Thoracic aorta (tissue), 2 donors: ENCODE measurements at regions not wholly inside any gene's neighbourhood (a gene's known extent, or its start where the extent isn't known, plus 50 kb on each side); places are given as distances from the start of the nearest gene placed in this dataset.

Source experiments
- ATAC-seq: fragments of 150-250 bp; one replicate; pipeline ENCODE4 v1.8.0; 2017; ENCODE audit warnings: low read depth; ENCODE audit not compliant: insufficient number of reproducible peaks, low FRiP score
- DNase-seq: peaks from one replicate; pipeline ENCODE4 v3.0.0-alpha.2; 2020; ENCODE audit warnings: low spot score
- H3K27ac ChIP-seq, 2 donors: fragments of 200-600 bp; sonication (generic); 1 replicate in 1 of 2; 2 replicates in 1 of 2; pipeline ENCODE4 v1.5.1; 2016; ENCODE audit warnings: mild to moderate bottlenecking in 2 of 2, moderate library complexity in 2 of 2
- H3K27me3 ChIP-seq: fragments of 200-600 bp; sonication (generic); replicated peaks from 2 replicates; pipeline ENCODE4 v1.6.0; 2016; ENCODE audit warnings: mild to moderate bottlenecking; ENCODE audit not compliant: insufficient read depth
- H3K36me3 ChIP-seq: fragments of 200-600 bp; sonication (generic); one replicate; pipeline ENCODE4 v1.5.1; 2016
- H3K4me1 ChIP-seq, 2 donors: fragments of 200-600 bp; sonication (generic); 1 replicate in 1 of 2; 2 replicates in 1 of 2; pipeline versions ENCODE4 v1.5.1 to v1.6.0; 2016; ENCODE audit warnings: low read depth in 2 of 2, mild to moderate bottlenecking in 1 of 2; ENCODE audit not compliant: control insufficient read depth in 1 of 2
- H3K4me3 ChIP-seq: fragments of 200-600 bp; sonication (generic); 2 replicates; pipeline ENCODE4 v1.5.1; 2016; ENCODE audit warnings: mild to moderate bottlenecking
- H3K9me3 ChIP-seq: fragments of 200-600 bp; sonication (generic); 2 replicates; pipeline ENCODE4 v1.5.1; 2016
- TF ChIP-seq, protein P1 (sequence below): fragments of 200-600 bp; sonication (generic); IDR thresholded peaks from one replicate; pipeline ENCODE4 v1.5.1; 2019; ENCODE audit warnings: antibody characterized with exemption

DNA sequence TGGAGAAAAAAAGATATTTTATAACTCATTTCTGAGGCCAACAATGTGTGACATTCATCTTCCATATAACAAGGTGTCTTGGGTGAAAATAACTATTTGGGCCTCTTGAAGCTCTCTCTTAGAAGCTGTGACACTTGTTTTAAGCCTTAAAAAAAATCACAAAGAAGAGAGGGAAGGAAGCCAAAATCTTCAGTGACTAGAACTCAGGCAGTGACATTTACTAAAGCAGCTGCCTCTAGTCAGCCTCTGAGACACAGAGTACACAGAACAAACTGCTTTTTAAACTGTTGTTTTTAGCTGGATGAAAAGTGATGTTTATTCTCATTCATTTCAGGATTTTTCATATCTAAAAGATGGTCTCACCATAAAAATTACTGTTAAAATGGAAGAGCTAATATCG lies 793.6 kb downstream of the GALC start:
- H3K9me3 ChIP-seq, result no peaks in the 10 kb centered on the region
- TF ChIP-seq, protein P1, sequence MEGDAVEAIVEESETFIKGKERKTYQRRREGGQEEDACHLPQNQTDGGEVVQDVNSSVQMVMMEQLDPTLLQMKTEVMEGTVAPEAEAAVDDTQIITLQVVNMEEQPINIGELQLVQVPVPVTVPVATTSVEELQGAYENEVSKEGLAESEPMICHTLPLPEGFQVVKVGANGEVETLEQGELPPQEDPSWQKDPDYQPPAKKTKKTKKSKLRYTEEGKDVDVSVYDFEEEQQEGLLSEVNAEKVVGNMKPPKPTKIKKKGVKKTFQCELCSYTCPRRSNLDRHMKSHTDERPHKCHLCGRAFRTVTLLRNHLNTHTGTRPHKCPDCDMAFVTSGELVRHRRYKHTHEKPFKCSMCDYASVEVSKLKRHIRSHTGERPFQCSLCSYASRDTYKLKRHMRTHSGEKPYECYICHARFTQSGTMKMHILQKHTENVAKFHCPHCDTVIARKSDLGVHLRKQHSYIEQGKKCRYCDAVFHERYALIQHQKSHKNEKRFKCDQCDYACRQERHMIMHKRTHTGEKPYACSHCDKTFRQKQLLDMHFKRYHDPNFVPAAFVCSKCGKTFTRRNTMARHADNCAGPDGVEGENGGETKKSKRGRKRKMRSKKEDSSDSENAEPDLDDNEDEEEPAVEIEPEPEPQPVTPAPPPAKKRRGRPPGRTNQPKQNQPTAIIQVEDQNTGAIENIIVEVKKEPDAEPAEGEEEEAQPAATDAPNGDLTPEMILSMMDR, result no peak
- no peak overlapping the region for H3K27ac ChIP-seq
- H3K36me3 ChIP-seq, result no peaks in the 10 kb centered on the region
- ATAC-seq (no peak), DNase-seq (no peak)
- no peaks in the 10 kb centered on the region for H3K27me3 ChIP-seq
- no peak overlapping the region for H3K4me3 ChIP-seq
- H3K4me1 ChIP-seq, result no peaks in the 10 kb centered on the region

- Histone ChIP-seq H3K4me1 (no peaks in the 10 kb centered on the region), H3K27ac (no peak overlapping the region), H3K9me3 (no peaks in the 10 kb centered on the region), H3K4me3 (no peak overlapping the region), H3K27me3 (no peaks in the 10 kb centered on the region), H3K36me3 (no peaks in the 10 kb centered on the region)
- ATAC-seq (no peak), DNase-seq (no peak)
- TF ChIP-seq, protein P1, result no peak
Observed at GRCh38 chr14:87196436-87196835, 796.5 kb downstream of the GALC start.

GRCh38 chr14:87187786-87188185 lies 805.2 kb downstream of the GALC start:
- Histone ChIP-seq H3K9me3 (no peaks in the 10 kb centered on the region), H3K4me1 (no peaks in the 10 kb centered on the region), H3K36me3 (no peaks in the 10 kb centered on the region), H3K4me3 (no peak overlapping the region), H3K27ac (no peak overlapping the region), H3K27me3 (no peaks in the 10 kb centered on the region)
- DNase-seq (no peak), ATAC-seq (no peak)
- TF ChIP-seq, protein P1, result no peak

DNA sequence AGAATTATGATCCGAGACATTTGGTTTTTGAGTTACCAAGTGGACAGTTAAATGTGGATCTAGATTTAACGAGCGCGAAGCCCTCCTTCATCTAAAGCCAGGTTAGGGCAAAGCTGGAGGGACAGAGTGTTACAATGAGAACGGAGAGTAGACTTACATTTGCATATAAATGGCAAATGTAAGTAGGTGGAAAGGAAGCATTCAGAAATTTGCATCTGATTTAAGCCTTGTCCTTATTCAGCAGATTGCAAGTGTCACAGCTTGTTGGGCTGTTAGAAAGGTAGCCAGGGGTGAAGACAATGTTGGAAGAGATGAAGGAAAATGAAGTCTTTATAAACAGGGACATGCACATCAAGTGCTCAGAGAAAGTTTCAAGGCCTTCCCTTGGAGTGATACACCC lies 806.2 kb downstream of the GALC start:
- Histone ChIP-seq H3K36me3 (no peaks in the 10 kb centered on the region), H3K4me1 (no peaks in the 10 kb centered on the region), H3K27ac (no peak overlapping the region), H3K4me3 (no peak overlapping the region), H3K9me3 (no peaks in the 10 kb centered on the region), H3K27me3 (no peaks in the 10 kb centered on the region)
- DNase-seq (no peak), ATAC-seq (no peak)
- TF ChIP-seq, protein P1, result no peak

DNA sequence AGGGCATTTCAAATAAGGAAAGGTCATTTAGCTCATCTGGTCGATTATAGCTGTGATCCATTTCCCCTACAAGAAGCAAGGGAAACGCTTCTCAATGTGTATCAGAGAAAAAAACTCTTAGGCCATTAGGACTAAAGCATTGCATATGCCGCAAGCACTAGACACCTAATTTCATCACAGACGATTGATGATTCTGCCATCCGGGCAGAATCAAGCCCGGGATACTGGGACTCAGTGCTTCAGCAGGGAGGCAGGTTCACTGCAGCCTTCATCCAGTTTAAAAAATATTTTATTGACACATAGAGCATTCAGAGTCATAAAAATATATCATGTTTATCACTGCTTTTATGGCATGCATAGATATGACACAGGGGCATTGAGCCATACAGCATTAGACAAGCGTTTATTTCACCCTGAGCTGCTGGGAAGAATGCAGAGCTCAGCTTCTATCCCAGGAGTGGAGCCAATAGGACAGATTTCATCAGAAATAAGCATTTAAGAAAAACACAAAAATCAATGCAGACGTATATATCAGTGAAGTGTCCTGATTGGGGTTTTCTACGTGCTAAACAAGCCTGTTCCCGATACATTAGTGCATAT lies 806.9 kb downstream of the GALC start:
- Histone ChIP-seq H3K4me1 (no peaks in the 10 kb centered on the region), H3K27me3 (no peaks in the 10 kb centered on the region), H3K4me3 (no peak overlapping the region), H3K27ac (no peak overlapping the region), H3K36me3 (no peaks in the 10 kb centered on the region), H3K9me3 (no peaks in the 10 kb centered on the region)
- TF ChIP-seq, protein P1, result no peak
- ATAC-seq (no peak), DNase-seq (no peak)
